ENCODE measurements at regions not wholly inside any gene's neighbourhood (a gene's known extent, or its start where the extent isn't known, plus 50 kb on each side); places are given as distances from the start of the nearest gene placed in this dataset.

GRCh38 chr18:30908381-30908780 is 134.2 kb downstream of the DSC3 start:
- H3K4me2 ChIP-seq (ENCODE audit: control insufficient read depth, insufficient read depth), result no peak overlapping the region
- no peak overlapping the region for H3K4me3 ChIP-seq
- ChIA-PET CTCF (no interaction called here), RAD21 (ENCODE audit: unreplicated experiment) (no interaction called here), SMC1A (ENCODE audit: uncharacterized antibody, unreplicated experiment) (interaction anchor here (0.6 to 1.2 kb wide), 3 partner anchors 11 to 1032 kb away, joined by 3 read pairs; no protein-coding TSS in a partner anchor), POLR2A (no interaction called here)
- no peaks in the 10 kb centered on the region for H3K27me3 ChIP-seq (replicated peaks in 1 of 2; ENCODE audit: control insufficient read depth in 2 of 2, insufficient read depth in 2 of 2, low read length in 1 of 2)
- BruUV-seq (replicated peaks), result no TSS peak
- H3K4me1 ChIP-seq (ENCODE audit: control insufficient read depth, insufficient read depth, low read length), result no peaks in the 10 kb centered on the region
- FAIRE-seq (no peak), ATAC-seq (no peak), DNase-seq (ENCODE audit: low read depth, low spot score) (no peak)
- H2AFZ ChIP-seq (ENCODE audit: control insufficient read depth, low read depth, low read length), result no peak overlapping the region
- 0% methylated on average over 1 of the region's 1 CpG for WGBS (ENCODE audit: insufficient coverage, insufficient replicate concordance, low lambda C conversion rate, missing lambda C conversion rate)
- no peaks in the 10 kb centered on the region for H3K79me2 ChIP-seq (ENCODE audit: control insufficient read depth, insufficient read depth, low read length)
- no peaks in the 10 kb centered on the region for H3K36me3 ChIP-seq (ENCODE audit: control insufficient read depth in 2 of 2, insufficient read depth in 2 of 2, low read length in 1 of 2)
- H3K27ac ChIP-seq (ENCODE audit: control insufficient read depth, insufficient read depth), result no peak overlapping the region
- no peak overlapping the region for H3K9ac ChIP-seq (ENCODE audit: control insufficient read depth, insufficient read depth, low read length)
- TF ChIP-seq BCL11A (IDR thresholded peaks at IDR 0.05; ENCODE audit: low read depth, low read length) (no peak), MTA3 (IDR thresholded peaks at IDR 0.05; ENCODE audit: borderline replicate concordance, low read length) (no peak), BHLHE40 (IDR thresholded peaks at IDR 0.05; ENCODE audit: borderline replicate concordance in 1 of 2, low read depth in 2 of 2, low read length in 1 of 2) (no peak), PAX8 (IDR thresholded peaks at IDR 0.05) (no peak), RFX5 (IDR thresholded peaks at IDR 0.05; ENCODE audit: low read depth, low read length) (no peak), PRDM15 (CRISPR knock-in tag; IDR thresholded peaks at IDR 0.05) (no peak), EP300 (IDR thresholded peaks at IDR 0.05; ENCODE audit: borderline replicate concordance in 1 of 2, control insufficient read depth in 1 of 2, low read depth in 2 of 2, low read length in 2 of 2) (no peak), GABPA (IDR thresholded peaks at IDR 0.05; ENCODE audit: low read depth) (no peak)
- TF ChIP-seq, protein P1, sequence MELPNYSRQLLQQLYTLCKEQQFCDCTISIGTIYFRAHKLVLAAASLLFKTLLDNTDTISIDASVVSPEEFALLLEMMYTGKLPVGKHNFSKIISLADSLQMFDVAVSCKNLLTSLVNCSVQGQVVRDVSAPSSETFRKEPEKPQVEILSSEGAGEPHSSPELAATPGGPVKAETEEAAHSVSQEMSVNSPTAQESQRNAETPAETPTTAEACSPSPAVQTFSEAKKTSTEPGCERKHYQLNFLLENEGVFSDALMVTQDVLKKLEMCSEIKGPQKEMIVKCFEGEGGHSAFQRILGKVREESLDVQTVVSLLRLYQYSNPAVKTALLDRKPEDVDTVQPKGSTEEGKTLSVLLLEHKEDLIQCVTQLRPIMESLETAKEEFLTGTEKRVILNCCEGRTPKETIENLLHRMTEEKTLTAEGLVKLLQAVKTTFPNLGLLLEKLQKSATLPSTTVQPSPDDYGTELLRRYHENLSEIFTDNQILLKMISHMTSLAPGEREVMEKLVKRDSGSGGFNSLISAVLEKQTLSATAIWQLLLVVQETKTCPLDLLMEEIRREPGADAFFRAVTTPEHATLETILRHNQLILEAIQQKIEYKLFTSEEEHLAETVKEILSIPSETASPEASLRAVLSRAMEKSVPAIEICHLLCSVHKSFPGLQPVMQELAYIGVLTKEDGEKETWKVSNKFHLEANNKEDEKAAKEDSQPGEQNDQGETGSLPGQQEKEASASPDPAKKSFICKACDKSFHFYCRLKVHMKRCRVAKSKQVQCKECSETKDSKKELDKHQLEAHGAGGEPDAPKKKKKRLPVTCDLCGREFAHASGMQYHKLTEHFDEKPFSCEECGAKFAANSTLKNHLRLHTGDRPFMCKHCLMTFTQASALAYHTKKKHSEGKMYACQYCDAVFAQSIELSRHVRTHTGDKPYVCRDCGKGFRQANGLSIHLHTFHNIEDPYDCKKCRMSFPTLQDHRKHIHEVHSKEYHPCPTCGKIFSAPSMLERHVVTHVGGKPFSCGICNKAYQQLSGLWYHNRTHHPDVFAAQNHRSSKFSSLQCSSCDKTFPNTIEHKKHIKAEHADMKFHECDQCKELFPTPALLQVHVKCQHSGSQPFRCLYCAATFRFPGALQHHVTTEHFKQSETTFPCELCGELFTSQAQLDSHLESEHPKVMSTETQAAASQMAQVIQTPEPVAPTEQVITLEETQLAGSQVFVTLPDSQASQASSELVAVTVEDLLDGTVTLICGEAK (IDR thresholded peaks at IDR 0.05; ENCODE audit: borderline replicate concordance), result no peak
- H4K20me1 ChIP-seq (ENCODE audit: control insufficient read depth, insufficient read depth), result no peaks in the 10 kb centered on the region
- intact Hi-C loops (cut with micrococcal nuclease; ENCODE audit: unreplicated experiment) (no loop called here), in situ Hi-C loops (cut with MboI) (no loop called here)
- no peaks in the 10 kb centered on the region for H3K9me3 ChIP-seq (replicated peaks; ENCODE audit: control insufficient read depth, insufficient read depth, low read length)
